ENCODE measurements at regions not wholly inside any gene's neighbourhood (a gene's known extent, or its start where the extent isn't known, plus 50 kb on each side); places are given as distances from the start of the nearest gene placed in this dataset.
"Not testable (repeated sequence)": the region's sequence is repeated elsewhere in the genome, so short reads cannot be mapped to it uniquely, and the experiment has no call there.

DNA sequence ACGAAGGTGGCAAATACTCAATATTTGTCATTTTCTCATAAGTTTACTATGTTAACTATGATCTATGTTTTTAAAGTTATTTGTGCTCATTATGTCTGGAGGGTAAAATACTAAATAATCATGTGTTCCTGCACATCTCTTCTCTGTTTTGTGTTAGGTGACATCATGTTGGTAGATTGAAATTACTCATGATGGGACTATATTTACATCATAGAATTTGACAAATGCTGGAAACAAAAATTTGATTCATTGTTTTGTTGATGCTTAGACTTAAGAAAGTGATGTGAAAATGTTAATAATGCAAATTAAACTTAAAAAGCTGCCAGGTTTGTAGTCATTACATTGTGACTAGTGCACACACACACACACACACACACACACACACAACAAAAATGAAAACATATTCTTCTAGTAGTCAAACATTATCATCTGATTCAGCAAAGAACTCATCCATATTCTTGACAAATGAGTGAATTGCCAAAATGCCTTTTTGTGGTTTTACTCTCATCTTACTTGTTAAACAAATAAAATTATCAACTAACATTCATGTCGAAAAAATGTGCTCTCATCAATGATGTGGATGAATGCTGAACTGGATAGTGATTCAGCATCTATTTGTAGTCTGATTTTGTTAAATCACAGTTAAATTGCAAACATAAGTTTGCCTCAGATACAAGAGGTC is 870.7 kb downstream of the BRINP3 start:
- H3K27me3 ChIP-seq, result no peaks in the 10 kb centered on the region
- H3K4me3 ChIP-seq, result no peak overlapping the region
- no peaks in the 10 kb centered on the region for H3K36me3 ChIP-seq
- H3K9me3 ChIP-seq, result peaks cover 2% of the 10 kb centered on the region; the same call in 1 of the 2 replicates
- DNase-seq, result peak; percentile 9

DNA sequence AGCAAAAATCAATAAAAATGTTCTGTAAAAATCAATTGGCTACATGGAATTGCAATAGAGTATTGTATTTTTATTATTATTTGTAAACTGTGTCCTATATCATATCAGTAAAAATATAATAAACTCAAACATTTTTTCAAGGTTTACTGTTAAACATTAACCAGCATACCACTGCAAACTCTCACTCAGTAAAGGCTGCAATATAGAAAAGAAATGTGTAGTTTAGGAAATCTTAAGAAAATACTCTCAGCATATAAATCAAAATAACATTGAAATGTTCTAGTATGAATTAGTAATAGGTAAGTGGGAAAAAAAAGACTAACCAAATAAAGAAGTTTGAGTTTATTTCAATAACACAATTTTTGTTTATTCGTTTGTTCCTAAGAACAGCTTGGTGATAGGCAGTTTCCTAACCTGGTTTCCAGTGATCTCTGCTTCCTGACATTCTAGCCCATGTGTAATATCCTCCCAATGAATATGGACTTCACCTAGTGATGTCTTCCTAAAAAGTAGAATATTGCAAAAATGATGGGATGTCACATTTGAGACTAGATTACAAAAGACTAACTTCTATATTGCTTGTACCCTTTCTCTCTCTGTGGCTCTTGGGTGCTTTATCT is 870.1 kb downstream of the BRINP3 start:
- Histone ChIP-seq H3K27me3 (no peaks in the 10 kb centered on the region), H3K9me3 (peaks cover 2% of the 10 kb centered on the region; the same call in 1 of the 2 replicates), H3K36me3 (no peaks in the 10 kb centered on the region), H3K4me3 (no peak overlapping the region)
- no peak for DNase-seq

DNA sequence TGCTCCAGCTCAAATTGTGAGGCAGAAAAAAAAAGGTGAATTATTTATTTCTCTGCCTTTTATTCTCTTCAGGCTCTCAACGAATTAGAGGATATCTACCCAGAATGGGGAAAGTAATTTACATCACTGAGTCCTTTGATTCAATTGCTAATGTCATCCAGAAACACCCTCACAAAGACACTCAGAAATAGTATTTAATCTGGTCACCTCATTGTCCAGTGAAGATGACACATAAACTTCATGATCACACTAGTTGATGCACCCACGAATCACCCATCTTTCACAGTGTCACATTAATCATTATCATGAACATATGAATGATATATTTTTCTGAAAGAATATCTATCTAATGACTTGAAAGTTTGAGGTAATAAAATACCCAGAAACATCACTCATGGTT is 868.5 kb downstream of the BRINP3 start:
- Histone ChIP-seq H3K36me3 (no peaks in the 10 kb centered on the region), H3K4me3 (no peak overlapping the region), H3K9me3 (peaks cover 2% of the 10 kb centered on the region; the same call in 1 of the 2 replicates), H3K27me3 (no peaks in the 10 kb centered on the region)
- no peak for DNase-seq

DNA sequence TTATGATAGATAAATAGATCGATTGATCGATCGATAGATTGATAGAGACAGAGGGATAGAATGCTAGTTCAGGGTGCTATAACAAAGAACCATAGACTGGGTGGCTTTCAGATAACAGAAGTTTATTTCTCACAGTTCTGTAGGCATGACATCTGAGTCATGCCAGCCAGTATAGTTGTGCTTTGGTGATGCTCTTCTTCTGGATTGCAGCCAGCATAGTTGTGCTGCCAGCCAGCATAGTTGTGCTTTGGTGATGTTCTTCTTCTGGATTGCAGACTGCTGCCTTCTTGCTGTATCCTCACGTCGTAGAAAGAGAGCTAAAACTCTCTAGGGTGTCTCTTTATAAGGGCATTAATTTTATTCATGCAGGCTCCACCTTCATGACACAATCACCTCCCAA is 860.8 kb downstream of the BRINP3 start:
- peak; percentile 82 for DNase-seq
- H3K9me3 ChIP-seq, result no peaks in the 10 kb centered on the region; the same call in 1 of the 2 replicates
- H3K27me3 ChIP-seq, result no peaks in the 10 kb centered on the region
- no peak overlapping the region for H3K4me3 ChIP-seq
- H3K36me3 ChIP-seq, result no peaks in the 10 kb centered on the region

DNA sequence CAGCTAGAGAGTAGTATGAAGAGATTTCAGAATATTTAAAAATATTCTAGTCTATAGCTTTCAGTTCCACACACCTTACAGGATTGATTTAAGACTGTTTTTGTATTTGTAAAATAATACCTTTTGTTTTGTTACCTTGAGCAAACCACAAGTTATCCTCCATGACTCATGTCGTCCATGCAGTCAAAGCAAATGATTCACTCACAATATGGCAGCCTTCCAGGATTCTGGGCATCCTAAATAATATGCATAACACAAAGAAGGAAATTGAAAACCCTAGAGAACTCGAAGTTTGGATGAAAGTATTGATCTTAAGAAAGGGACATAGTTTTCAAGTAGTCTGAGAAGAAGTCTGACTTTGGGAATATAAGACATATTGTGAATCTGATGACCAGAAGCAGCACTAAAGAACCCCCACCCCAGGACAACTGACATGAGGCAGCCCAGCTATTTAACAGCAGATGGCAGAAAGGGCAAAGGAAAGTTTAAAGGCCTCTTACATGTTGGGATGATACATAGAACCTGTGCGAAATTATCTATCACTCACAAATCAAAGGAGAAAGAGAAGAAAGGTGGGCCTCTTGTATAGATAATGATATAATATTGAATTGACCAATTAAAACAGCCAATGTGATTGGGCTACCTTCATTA is 857.9 kb downstream of the BRINP3 start:
- Histone ChIP-seq H3K36me3 (no peaks in the 10 kb centered on the region), H3K4me3 (no peak overlapping the region), H3K9me3 (no peaks in the 10 kb centered on the region; the same call in 1 of the 2 replicates), H3K27me3 (no peaks in the 10 kb centered on the region)
- peak; percentile 69 for DNase-seq

DNA sequence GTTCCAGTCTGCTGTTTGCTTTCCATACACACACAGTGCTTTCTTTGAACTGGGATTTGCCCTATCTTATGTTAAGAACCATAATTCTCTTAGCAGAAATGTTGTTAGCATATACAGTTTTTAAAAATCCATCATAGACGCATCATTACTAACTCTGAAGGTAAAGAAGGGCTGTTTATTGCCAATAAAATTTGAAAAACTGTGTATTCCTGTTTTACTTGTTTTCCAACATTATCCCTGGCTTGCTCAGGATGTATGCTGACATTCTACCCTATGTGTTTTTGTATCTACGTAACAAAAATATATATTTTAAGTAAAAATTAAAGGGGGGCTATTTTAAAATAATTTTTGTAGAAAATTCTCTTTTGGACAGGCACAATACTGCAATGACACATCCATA is 857.2 kb downstream of the BRINP3 start:
- no peak for DNase-seq
- Histone ChIP-seq H3K27me3 (no peaks in the 10 kb centered on the region), H3K36me3 (no peaks in the 10 kb centered on the region), H3K4me3 (no peak overlapping the region), H3K9me3 (no peaks in the 10 kb centered on the region; the same call in 1 of the 2 replicates)

DNA sequence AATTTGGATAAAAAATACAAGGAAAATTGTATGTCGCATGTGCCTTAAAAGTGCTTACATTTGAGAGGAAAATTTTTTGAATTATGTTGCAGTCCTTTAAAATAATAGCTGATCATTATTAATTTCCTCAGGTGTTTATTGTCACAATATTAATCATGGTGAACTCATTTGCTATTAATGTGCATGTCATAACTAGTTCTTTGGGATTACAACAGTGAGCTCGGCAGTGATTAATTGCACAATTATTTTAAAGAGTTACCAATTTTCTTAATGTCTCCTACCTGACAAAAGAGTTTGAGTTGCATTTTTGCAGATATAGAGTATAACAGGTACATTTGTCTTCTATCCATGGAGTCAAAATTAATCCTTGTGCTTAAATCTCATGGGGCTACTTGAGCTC is 854.3 kb downstream of the BRINP3 start:
- Histone ChIP-seq H3K9me3 (no peaks in the 10 kb centered on the region), H3K4me3 (no peak overlapping the region), H3K36me3 (no peaks in the 10 kb centered on the region), H3K27me3 (no peaks in the 10 kb centered on the region)
- no peak for DNase-seq

DNA sequence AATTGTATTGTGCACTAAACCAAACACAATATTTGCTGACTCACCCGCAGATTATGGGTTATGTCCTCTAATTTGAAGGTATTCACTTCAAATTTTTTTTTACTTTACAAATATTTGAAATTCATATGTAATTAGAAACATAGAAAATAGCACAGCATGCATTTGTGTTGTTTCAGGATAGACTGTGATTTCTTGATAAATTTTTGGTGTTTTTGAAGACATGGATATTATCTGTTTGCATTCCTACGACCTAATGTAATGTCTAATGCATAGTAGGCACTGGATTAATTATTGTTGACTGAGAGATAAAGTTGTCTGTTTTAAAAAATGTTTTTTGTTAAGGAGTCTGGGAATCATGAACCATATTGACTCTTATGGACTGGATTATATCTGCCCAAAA is 850.2 kb downstream of the BRINP3 start:
- no peak overlapping the region for H3K4me3 ChIP-seq
- no peaks in the 10 kb centered on the region for H3K9me3 ChIP-seq
- DNase-seq, result no peak
- H3K27me3 ChIP-seq, result no peaks in the 10 kb centered on the region
- no peaks in the 10 kb centered on the region for H3K36me3 ChIP-seq

DNA sequence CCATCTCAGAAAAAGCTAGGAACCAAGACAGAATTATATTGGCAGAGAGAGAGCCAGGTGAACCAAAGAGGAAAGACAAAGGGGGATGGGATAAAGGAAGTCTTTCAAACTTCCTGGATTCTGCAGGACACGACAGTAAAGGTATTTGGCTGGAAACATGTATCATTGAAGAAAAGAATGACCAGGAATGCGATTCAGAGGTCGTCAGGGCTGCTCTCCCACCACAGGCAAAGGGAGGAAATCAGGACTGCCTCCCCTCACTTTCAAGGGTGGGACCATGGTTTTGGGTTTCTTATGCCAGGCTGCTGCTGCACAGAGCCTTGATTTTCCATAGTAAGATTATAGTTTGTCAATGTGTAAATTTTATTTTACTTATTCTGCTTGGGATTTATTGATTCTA is 848.8 kb downstream of the BRINP3 start:
- DNase-seq, result no peak
- H3K36me3 ChIP-seq, result no peaks in the 10 kb centered on the region
- no peaks in the 10 kb centered on the region for H3K27me3 ChIP-seq
- H3K4me3 ChIP-seq, result no peak overlapping the region
- no peaks in the 10 kb centered on the region; the same call in 1 of the 2 replicates for H3K9me3 ChIP-seq

DNA sequence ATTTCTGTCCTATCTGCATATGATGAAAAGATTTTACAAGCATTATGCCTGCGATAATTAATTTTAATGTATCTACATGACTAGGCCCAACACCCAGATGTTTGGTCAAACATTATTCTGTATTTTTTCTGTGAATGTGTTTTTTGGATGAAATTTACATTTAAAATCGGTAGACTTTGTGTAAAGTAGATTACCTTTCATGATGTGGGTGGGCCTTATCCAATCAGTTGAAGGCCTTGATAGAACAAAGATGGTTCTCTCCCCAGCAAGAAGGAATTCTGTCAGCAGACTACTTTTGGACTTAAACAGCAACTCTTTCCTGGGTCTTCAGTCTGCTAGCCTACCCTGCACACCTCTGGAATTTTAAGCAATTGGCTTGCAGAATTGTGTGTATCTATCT is 844.0 kb downstream of the BRINP3 start:
- DNase-seq, result no peak
- no peak overlapping the region for H3K4me3 ChIP-seq
- no peaks in the 10 kb centered on the region for H3K27me3 ChIP-seq
- no peaks in the 10 kb centered on the region for H3K36me3 ChIP-seq
- H3K9me3 ChIP-seq, result no peaks in the 10 kb centered on the region; the same call in 1 of the 2 replicates

DNA sequence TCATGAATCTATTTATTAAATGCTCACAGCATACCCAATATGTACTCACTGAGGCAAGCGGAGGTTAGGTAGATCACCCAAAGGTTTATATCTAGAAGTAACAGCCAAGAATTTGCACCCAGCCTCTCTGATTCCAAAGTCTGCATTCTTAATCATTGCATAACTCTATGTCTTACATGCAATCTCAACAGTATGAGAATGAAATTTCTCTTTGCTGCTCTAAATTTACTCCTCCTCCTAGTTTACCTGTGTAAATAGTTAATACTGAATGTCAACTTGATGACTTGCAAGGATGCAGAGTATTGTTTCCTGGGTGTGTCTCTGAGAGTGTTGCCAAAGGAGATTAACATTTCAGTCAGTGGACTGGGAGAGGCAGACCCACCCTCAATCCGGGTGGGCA is 840.6 kb downstream of the BRINP3 start:
- DNase-seq, result no peak
- H3K4me3 ChIP-seq, result no peak overlapping the region
- no peaks in the 10 kb centered on the region for H3K36me3 ChIP-seq
- no peaks in the 10 kb centered on the region for H3K27me3 ChIP-seq
- no peaks in the 10 kb centered on the region; the same call in 1 of the 2 replicates for H3K9me3 ChIP-seq

DNA sequence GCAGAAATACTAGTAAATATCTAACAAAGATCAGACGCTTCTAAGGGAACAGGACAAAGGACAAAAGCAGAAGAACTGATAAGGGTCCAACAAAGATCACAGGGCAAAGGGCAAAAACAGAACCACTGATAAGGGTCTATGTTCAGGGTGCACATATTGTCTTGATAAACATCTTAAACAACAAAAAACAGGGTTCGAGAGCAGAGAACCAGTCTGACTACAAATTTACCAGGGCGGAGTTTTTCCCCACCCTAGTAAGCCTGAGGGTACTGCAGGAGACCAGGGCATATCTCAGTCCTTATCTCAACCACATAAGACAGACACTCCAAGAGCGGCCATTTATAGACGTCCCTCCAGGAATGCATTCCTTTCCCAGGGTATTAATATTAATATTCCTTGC is 833.5 kb downstream of the BRINP3 start:
- DNase-seq, H3K27me3 ChIP-seq, H3K4me3 ChIP-seq, H3K9me3 ChIP-seq, H3K36me3 ChIP-seq: not testable (repeated sequence)

DNA sequence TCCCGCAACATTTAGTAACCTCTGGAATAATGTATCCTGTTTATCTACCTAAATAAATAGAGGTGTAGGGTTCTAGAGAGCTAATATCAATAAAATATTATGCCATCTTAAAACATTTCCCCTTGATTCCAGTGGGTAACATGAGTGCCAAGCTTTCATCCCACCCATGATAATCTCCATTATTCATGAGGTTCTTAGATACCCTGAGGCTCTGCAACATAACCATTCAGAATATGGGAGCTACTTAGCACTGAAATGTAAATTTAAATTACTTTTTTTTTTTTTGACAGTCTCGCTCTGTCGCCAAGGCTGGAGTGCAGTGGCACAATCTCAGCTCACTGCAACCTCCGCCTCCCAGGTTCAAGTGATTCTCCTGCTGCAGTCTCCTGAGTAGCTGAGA is 832.7 kb downstream of the BRINP3 start:
- Histone ChIP-seq H3K27me3 (no peaks in the 10 kb centered on the region), H3K9me3 (no peaks in the 10 kb centered on the region), H3K4me3 (no peak overlapping the region), H3K36me3 (no peaks in the 10 kb centered on the region)
- DNase-seq, result no peak

DNA sequence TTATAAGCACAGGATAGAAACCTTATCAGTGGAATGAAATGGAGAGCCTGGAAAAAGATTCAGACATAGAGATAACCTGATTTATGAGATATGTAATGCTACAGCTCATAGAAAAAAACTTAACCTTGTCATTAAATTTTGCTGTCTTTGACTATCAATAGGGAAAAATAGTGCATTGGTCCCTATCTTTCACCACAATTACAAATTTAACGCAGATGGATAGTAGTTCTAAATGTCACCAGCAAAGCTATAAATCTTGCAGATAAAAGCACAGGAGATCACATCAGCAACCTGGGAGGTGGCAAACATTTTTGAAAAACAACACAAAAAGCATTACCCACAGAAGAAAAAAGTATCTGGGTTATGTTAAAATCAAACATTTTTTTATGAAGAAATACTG is 831.6 kb downstream of the BRINP3 start:
- Histone ChIP-seq H3K9me3 (no peaks in the 10 kb centered on the region), H3K36me3 (no peaks in the 10 kb centered on the region), H3K4me3 (no peak overlapping the region), H3K27me3 (no peaks in the 10 kb centered on the region)
- no peak for DNase-seq

DNA sequence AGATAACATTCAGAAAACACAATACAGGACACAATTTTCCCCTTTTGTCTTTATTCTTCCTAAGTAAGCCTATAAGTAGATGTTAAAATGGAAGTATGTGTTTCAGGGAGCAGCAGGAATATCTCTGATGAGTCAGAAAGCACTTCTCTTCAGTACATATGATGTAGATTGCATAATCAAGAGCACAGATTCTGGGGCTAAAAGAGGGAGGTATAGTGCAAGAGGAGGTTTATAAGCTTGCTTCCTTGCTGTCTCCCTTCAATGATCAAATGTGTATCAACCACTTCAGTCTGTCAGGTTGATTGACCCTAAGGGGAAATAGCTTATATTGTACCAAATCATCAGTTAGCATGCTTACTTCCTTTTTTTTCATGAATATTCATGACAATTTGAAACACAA is 822.8 kb downstream of the BRINP3 start:
- no peak for DNase-seq
- no peaks in the 10 kb centered on the region for H3K36me3 ChIP-seq
- H3K9me3 ChIP-seq, result no peaks in the 10 kb centered on the region
- no peaks in the 10 kb centered on the region for H3K27me3 ChIP-seq
- no peak overlapping the region for H3K4me3 ChIP-seq

DNA sequence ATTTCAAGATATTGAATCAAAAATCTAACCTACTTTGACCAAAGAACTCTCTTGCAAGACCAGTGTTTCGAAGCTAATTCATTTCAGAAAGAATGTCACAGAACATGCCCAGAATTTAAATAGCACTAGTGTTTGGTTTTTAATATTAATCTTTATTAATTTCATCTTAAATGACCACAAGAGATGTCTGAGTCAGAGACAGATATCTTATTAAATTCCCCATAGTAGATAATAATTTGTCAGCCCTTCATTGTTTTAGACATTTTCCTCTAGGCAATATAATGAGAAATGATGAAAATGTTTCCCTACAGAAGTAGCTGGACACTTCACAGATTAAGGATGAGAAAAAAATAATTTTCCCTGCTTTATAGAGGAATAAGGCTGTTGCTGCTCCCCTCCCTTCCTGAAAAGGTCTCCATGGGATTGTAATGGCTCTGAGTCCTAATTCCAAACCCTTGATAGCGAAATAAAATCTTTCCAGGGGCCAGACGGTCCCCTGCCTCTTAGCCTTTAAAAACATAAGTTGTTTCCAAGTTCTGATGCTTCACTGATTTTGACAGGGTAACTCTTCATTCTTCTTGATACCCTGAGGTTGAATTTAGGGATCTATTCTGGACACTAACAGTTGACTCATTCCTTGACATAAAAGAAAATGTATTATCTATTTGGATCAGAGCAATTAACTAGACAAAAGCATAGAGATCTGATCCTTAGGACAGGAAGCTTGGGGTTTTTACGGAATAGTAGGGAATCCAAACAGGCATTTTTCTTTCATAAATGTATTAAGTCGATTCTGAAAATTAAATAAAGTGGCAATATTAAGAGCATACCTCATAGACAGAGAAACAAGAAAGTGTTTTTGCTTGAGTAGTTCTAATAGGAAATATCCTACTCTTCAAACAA is 820.8 kb downstream of the BRINP3 start:
- Histone ChIP-seq H3K4me3 (no peak overlapping the region), H3K36me3 (no peaks in the 10 kb centered on the region), H3K27me3 (no peaks in the 10 kb centered on the region), H3K9me3 (peaks cover 1% of the 10 kb centered on the region; the same call in 1 of the 2 replicates)
- no peak for DNase-seq

DNA sequence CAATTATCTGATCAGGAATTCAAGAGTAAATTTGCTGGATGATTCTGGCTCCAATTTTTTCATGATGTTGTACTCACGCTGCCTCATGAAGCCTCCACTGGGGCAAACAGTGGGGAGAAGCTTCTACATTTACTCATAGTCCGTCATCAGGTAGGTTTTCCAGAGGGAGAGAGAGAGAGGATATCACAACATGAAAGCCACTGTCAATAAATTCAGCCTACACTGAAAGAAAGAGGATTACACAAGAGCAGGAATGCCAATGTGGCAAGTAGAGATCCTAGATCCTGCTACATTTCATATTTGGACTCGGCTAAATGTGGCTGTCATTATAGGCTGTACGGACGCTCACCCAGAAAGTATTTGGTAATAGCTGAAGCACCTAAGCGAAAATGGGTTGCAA is 819.9 kb downstream of the BRINP3 start:
- H3K4me3 ChIP-seq, result no peak overlapping the region
- H3K27me3 ChIP-seq, result no peaks in the 10 kb centered on the region
- H3K36me3 ChIP-seq, result no peaks in the 10 kb centered on the region
- no peak for DNase-seq
- H3K9me3 ChIP-seq, result peaks cover 3% of the 10 kb centered on the region; the same call in 1 of the 2 replicates

Data from MG63 (cell line).